SK-N-SH treated with all-trans-retinoic acid at 6 μM for 48 hours (cell line): ENCODE measurements at regions not wholly inside any gene's neighbourhood (a gene's known extent, or its start where the extent isn't known, plus 50 kb on each side); places are given as distances from the start of the nearest gene placed in this dataset.

Source experiments
- ATAC-seq: fragments of 200-7000 bp; cut with Tn5 transposase; 3 replicates; pipeline ENCODE4 v1.9.1; 2020; ENCODE audit warnings: mild to moderate bottlenecking, moderate library complexity
- ARNTL ChIP-seq: fragments of 450-650 bp; formaldehyde crosslinking; IDR thresholded peaks from 2 replicates; pipeline ENCODE4 v1.5.0; 2020; ENCODE audit warnings: low read depth, mild to moderate bottlenecking, moderate library complexity, borderline replicate concordance
- BACH2 ChIP-seq: fragments of 250-450 bp; sonication (Bioruptor Pico); IDR thresholded peaks from 2 replicates; pipeline ENCODE4 v1.9.0; 2021; ENCODE audit warnings: mild to moderate bottlenecking, borderline replicate concordance
- ESRRG ChIP-seq: fragments of 250-450 bp; sonication (Bioruptor Pico); IDR thresholded peaks from 2 replicates; pipeline ENCODE4 v1.6.1; 2021; ENCODE audit warnings: mild to moderate bottlenecking
- GLIS3 ChIP-seq: fragments of 250-450 bp; sonication (Bioruptor Pico); IDR thresholded peaks from 2 replicates; pipeline ENCODE4 v1.5.0; 2020; ENCODE audit warnings: mild to moderate bottlenecking, moderate library complexity
- ISL1 ChIP-seq: fragments of 250-450 bp; sonication (Bioruptor Pico); IDR thresholded peaks from 2 replicates; pipeline ENCODE4 v2.1.2; 2022; ENCODE audit warnings: mild to moderate bottlenecking, moderate library complexity
- OSR1 ChIP-seq: fragments of 250-450 bp; sonication (Bioruptor Pico); IDR thresholded peaks from 2 replicates; pipeline ENCODE4 v1.8.0; 2022; ENCODE audit warnings: moderate library complexity, mild to moderate bottlenecking, inconsistent platforms
- PPARA ChIP-seq: fragments of 250-450 bp; sonication (Bioruptor Pico); IDR thresholded peaks from 2 replicates; pipeline ENCODE4 v1.5.0; 2020; ENCODE audit warnings: mild to moderate bottlenecking, borderline replicate concordance
- RARB ChIP-seq: fragments of 250-450 bp; sonication (Bioruptor Pico); IDR thresholded peaks from 2 replicates; pipeline ENCODE4 v1.8.0; 2021; ENCODE audit warnings: mild to moderate bottlenecking, moderate library complexity
- TCF4 ChIP-seq: fragments of 250-450 bp; sonication (Bioruptor Pico); IDR thresholded peaks from 2 replicates; pipeline ENCODE4 v1.8.0; 2021; ENCODE audit warnings: mild to moderate bottlenecking, moderate library complexity, borderline replicate concordance
- TOX ChIP-seq: fragments of 250-450 bp; sonication (Bioruptor Pico); IDR thresholded peaks from 2 replicates; pipeline ENCODE4 v1.8.0; 2021; ENCODE audit warnings: mild to moderate bottlenecking, moderate library complexity, borderline replicate concordance
- ZC3H10 ChIP-seq: fragments of 250-450 bp; sonication (Bioruptor Pico); IDR thresholded peaks from 2 replicates; pipeline ENCODE4 v1.5.1; 2021; ENCODE audit warnings: mild to moderate bottlenecking, moderate library complexity
- ZFP30 ChIP-seq: fragments of 450-650 bp; formaldehyde crosslinking; IDR thresholded peaks from 2 replicates; pipeline ENCODE4 v1.5.0; 2022; ENCODE audit warnings: mild to moderate bottlenecking, moderate library complexity
- ZNF565 ChIP-seq: fragments of 450-650 bp; formaldehyde crosslinking; conservative IDR thresholded peaks from 2 replicates; pipeline ENCODE4 v1.5.0; 2020; ENCODE audit warnings: low read depth, mild to moderate bottlenecking, moderate library complexity
- ZNF70 ChIP-seq: fragments of 450-650 bp; formaldehyde crosslinking; IDR thresholded peaks from 2 replicates; pipeline ENCODE4 v1.5.0; 2020; ENCODE audit warnings: mild to moderate bottlenecking, moderate library complexity
- ZNF8 ChIP-seq: fragments of 450-650 bp; formaldehyde crosslinking; IDR thresholded peaks from 2 replicates; pipeline ENCODE4 v1.5.0; 2020; ENCODE audit warnings: mild to moderate bottlenecking, moderate library complexity
- TF ChIP-seq, protein P1 (sequence below): fragments of 250-450 bp; sonication (Bioruptor Pico); IDR thresholded peaks from 2 replicates; pipeline ENCODE4 v1.8.0; 2020; ENCODE audit warnings: mild to moderate bottlenecking, moderate library complexity, borderline replicate concordance
- TF ChIP-seq, protein P2 (sequence below): fragments of 250-450 bp; sonication (Bioruptor Pico); IDR thresholded peaks from 2 replicates; pipeline ENCODE4 v1.5.1; 2020; ENCODE audit warnings: low read depth, mild to moderate bottlenecking, moderate library complexity
- TF ChIP-seq, protein P3 (sequence below): fragments of 250-450 bp; sonication (Bioruptor Pico); IDR thresholded peaks from 2 replicates; pipeline ENCODE4 v1.5.1; 2021; ENCODE audit warnings: mild to moderate bottlenecking, moderate library complexity
- TF ChIP-seq, protein P4 (sequence below): fragments of 250-450 bp; sonication (Bioruptor Pico); IDR thresholded peaks from 2 replicates; pipeline ENCODE4 v1.5.0; 2020; ENCODE audit warnings: mild to moderate bottlenecking, moderate library complexity
- TF ChIP-seq, protein P5 (sequence below): fragments of 250-450 bp; sonication (Bioruptor Pico); IDR thresholded peaks from 2 replicates; pipeline ENCODE4 v1.8.0; 2021; ENCODE audit warnings: low read depth, mild to moderate bottlenecking, moderate library complexity, borderline replicate concordance

DNA sequence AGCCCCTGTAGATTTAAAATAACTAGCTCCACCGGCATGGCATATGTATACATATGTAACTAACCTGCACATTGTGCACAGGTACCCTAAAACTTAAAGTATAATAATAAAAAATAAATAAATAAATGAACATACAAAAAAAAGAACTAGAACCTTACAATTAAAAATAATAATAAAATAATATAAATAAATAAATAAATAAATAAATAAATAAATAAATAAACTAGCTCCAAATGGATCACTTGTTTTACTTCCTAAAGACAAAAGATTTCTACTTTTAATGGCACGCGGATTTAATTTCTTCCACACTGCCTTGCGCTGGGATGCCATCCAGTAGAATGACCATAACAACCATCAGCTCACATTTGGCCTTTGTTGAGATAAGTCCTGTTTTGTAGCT is 141.0 kb upstream of the NRSN1 start:
- TF ChIP-seq GLIS3 (CRISPR knock-in tag) = no peak
- TF ChIP-seq ZNF70 (CRISPR knock-in tag) = no peak
- TF ChIP-seq ZNF565 (CRISPR knock-in tag) = no peak
- no peak for TF ChIP-seq RARB
- no peak for TF ChIP-seq ISL1 (CRISPR knock-in tag)
- TF ChIP-seq, protein P1, sequence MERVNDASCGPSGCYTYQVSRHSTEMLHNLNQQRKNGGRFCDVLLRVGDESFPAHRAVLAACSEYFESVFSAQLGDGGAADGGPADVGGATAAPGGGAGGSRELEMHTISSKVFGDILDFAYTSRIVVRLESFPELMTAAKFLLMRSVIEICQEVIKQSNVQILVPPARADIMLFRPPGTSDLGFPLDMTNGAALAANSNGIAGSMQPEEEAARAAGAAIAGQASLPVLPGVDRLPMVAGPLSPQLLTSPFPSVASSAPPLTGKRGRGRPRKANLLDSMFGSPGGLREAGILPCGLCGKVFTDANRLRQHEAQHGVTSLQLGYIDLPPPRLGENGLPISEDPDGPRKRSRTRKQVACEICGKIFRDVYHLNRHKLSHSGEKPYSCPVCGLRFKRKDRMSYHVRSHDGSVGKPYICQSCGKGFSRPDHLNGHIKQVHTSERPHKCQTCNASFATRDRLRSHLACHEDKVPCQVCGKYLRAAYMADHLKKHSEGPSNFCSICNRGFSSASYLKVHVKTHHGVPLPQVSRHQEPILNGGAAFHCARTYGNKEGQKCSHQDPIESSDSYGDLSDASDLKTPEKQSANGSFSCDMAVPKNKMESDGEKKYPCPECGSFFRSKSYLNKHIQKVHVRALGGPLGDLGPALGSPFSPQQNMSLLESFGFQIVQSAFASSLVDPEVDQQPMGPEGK (CRISPR knock-in tag) = no peak
- TF ChIP-seq, protein P2, sequence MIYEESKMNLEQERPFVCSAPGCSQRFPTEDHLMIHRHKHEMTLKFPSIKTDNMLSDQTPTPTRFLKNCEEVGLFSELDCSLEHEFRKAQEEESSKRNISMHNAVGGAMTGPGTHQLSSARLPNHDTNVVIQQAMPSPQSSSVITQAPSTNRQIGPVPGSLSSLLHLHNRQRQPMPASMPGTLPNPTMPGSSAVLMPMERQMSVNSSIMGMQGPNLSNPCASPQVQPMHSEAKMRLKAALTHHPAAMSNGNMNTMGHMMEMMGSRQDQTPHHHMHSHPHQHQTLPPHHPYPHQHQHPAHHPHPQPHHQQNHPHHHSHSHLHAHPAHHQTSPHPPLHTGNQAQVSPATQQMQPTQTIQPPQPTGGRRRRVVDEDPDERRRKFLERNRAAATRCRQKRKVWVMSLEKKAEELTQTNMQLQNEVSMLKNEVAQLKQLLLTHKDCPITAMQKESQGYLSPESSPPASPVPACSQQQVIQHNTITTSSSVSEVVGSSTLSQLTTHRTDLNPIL (CRISPR knock-in tag) = no peak
- no peak for TF ChIP-seq ARNTL (CRISPR knock-in tag)
- TF ChIP-seq PPARA (CRISPR knock-in tag) = no peak
- TF ChIP-seq, protein P3, sequence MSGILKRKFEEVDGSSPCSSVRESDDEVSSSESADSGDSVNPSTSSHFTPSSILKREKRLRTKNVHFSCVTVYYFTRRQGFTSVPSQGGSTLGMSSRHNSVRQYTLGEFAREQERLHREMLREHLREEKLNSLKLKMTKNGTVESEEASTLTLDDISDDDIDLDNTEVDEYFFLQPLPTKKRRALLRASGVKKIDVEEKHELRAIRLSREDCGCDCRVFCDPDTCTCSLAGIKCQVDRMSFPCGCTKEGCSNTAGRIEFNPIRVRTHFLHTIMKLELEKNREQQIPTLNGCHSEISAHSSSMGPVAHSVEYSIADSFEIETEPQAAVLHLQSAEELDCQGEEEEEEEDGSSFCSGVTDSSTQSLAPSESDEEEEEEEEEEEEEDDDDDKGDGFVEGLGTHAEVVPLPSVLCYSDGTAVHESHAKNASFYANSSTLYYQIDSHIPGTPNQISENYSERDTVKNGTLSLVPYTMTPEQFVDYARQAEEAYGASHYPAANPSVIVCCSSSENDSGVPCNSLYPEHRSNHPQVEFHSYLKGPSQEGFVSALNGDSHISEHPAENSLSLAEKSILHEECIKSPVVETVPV = no peak
- no peak for TF ChIP-seq OSR1 (CRISPR knock-in tag)
- TF ChIP-seq, protein P4, sequence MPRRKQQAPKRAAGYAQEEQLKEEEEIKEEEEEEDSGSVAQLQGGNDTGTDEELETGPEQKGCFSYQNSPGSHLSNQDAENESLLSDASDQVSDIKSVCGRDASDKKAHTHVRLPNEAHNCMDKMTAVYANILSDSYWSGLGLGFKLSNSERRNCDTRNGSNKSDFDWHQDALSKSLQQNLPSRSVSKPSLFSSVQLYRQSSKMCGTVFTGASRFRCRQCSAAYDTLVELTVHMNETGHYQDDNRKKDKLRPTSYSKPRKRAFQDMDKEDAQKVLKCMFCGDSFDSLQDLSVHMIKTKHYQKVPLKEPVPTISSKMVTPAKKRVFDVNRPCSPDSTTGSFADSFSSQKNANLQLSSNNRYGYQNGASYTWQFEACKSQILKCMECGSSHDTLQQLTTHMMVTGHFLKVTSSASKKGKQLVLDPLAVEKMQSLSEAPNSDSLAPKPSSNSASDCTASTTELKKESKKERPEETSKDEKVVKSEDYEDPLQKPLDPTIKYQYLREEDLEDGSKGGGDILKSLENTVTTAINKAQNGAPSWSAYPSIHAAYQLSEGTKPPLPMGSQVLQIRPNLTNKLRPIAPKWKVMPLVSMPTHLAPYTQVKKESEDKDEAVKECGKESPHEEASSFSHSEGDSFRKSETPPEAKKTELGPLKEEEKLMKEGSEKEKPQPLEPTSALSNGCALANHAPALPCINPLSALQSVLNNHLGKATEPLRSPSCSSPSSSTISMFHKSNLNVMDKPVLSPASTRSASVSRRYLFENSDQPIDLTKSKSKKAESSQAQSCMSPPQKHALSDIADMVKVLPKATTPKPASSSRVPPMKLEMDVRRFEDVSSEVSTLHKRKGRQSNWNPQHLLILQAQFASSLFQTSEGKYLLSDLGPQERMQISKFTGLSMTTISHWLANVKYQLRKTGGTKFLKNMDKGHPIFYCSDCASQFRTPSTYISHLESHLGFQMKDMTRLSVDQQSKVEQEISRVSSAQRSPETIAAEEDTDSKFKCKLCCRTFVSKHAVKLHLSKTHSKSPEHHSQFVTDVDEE (CRISPR knock-in tag) = no peak
- TF ChIP-seq ZFP30 = no peak
- TF ChIP-seq, protein P5, sequence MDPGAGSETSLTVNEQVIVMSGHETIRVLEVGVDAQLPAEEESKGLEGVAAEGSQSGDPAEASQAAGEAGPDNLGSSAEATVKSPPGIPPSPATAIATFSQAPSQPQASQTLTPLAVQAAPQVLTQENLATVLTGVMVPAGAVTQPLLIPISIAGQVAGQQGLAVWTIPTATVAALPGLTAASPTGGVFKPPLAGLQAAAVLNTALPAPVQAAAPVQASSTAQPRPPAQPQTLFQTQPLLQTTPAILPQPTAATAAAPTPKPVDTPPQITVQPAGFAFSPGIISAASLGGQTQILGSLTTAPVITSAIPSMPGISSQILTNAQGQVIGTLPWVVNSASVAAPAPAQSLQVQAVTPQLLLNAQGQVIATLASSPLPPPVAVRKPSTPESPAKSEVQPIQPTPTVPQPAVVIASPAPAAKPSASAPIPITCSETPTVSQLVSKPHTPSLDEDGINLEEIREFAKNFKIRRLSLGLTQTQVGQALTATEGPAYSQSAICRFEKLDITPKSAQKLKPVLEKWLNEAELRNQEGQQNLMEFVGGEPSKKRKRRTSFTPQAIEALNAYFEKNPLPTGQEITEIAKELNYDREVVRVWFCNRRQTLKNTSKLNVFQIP (CRISPR knock-in tag) = no peak
- no peak for ATAC-seq

DNA sequence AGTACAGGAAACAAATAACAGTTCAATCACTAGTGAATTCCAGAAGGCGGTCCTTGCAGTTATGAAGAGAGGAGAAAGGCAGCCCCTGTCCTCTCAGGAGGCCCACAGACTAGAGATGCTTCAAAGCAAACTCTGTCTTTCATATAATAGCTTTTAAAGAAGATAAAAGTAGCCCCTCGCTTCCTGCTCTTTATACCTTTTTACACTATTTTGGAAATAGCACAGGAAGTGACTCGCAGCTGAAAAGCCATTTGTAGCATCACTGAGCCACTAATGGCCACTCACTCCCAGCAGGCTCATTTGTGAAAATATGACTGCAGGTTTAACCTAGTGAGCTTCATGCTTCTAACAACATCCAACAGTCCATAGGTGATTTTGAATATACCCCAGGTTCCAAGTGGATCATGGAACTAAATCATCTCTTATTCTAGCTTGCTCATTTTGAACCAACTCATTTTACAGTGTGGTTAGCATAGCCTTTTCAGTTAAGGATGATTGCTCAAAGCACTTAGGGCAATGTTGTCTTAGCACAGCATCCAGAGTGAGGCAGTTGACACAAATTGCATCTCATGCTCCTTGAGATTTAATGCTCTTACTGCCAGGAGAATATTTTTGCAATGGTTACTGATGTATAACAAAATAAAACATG is 136.0 kb upstream of the NRSN1 start:
- no peak for ATAC-seq
- TF ChIP-seq ISL1 (CRISPR knock-in tag) (no peak), TCF4 (CRISPR knock-in tag) (no peak), ZC3H10 (CRISPR knock-in tag) (no peak), ZFP30 (no peak), ZNF8 (CRISPR knock-in tag) (no peak), GLIS3 (CRISPR knock-in tag) (no peak), BACH2 (CRISPR knock-in tag) (no peak), ARNTL (CRISPR knock-in tag) (no peak), TOX (CRISPR knock-in tag) (no peak), ESRRG (CRISPR knock-in tag) (no peak)
- TF ChIP-seq, protein P1 (CRISPR knock-in tag) = no peak
